ENCODE measurements at regions not wholly inside any gene's neighbourhood (a gene's known extent, or its start where the extent isn't known, plus 50 kb on each side); places are given as distances from the start of the nearest gene placed in this dataset.
"Not testable (repeated sequence)": the region's sequence is repeated elsewhere in the genome, so short reads cannot be mapped to it uniquely, and the experiment has no call there.

GRCh38 chr3:25957026-25957425 lies 167.1 kb downstream of the OXSM start:
- no peak for DNase-seq

GRCh38 chr3:25960776-25961175 lies 170.9 kb downstream of the OXSM start:
- no peak for DNase-seq

GRCh38 chr3:25962255-25962654 lies 172.4 kb downstream of the OXSM start:
- peak; percentile 0 for DNase-seq

GRCh38 chr3:25964141-25964540 lies 174.3 kb downstream of the OXSM start:
- DNase-seq = no peak

GRCh38 chr3:25967385-25967784 lies 177.5 kb downstream of the OXSM start:
- DNase-seq = no peak

- no peak for DNase-seq
These were observed 181.8 kb downstream of the OXSM start for GRCh38 chr3:25971736-25972135.

GRCh38 chr3:25973122-25973521 lies 183.2 kb downstream of the OXSM start:
- DNase-seq = no peak

GRCh38 chr3:25982756-25983155 lies 192.9 kb downstream of the OXSM start:
- no peak for DNase-seq

GRCh38 chr3:25985621-25986020 lies 195.7 kb downstream of the OXSM start:
- no peak for DNase-seq

- no peak for DNase-seq
These were observed 202.7 kb downstream of the OXSM start for GRCh38 chr3:25992606-25993005.

GRCh38 chr3:26004172-26004571 lies 214.3 kb downstream of the OXSM start:
- no peak for DNase-seq

GRCh38 chr3:26011276-26011675 lies 221.4 kb downstream of the OXSM start:
- DNase-seq = no peak

GRCh38 chr3:26012241-26012745 lies 222.4 kb downstream of the OXSM start:
- DNase-seq = no peak

- no peak for DNase-seq
These were observed 225.9 kb downstream of the OXSM start for GRCh38 chr3:26015752-26016151.

- DNase-seq = no peak
These were observed 229.0 kb downstream of the OXSM start for GRCh38 chr3:26018889-26019288.

- DNase-seq = not testable (repeated sequence)
These were observed 234.3 kb downstream of the OXSM start for GRCh38 chr3:26024206-26024605.

GRCh38 chr3:26029321-26029720 lies 239.4 kb downstream of the OXSM start:
- DNase-seq = no peak

GRCh38 chr3:26042126-26042525 lies 252.2 kb downstream of the OXSM start:
- DNase-seq = not testable (repeated sequence)

- no peak for DNase-seq
These were observed 260.1 kb downstream of the OXSM start for GRCh38 chr3:26049951-26050350.

- DNase-seq = no peak
These were observed 260.9 kb downstream of the OXSM start for GRCh38 chr3:26050776-26051175.

GRCh38 chr3:26058901-26059321 lies 269.0 kb downstream of the OXSM start:
- no peak for DNase-seq

- DNase-seq = no peak
These were observed 272.1 kb downstream of the OXSM start for GRCh38 chr3:26061947-26062346.

- no peak for DNase-seq
These were observed 274.4 kb downstream of the OXSM start for GRCh38 chr3:26064297-26064696.

- DNase-seq = no peak
These were observed 279.0 kb downstream of the OXSM start for GRCh38 chr3:26068890-26069289.

GRCh38 chr3:26070854-26071253 lies 281.0 kb downstream of the OXSM start:
- no peak for DNase-seq

GRCh38 chr3:26074080-26074479 lies 284.2 kb downstream of the OXSM start:
- no peak for DNase-seq

All from NCI-H748 treated with DMSO at 0.1 percent for 48 hours (cell line).